ENCODE measurements at regions not wholly inside any gene's neighbourhood (a gene's known extent, or its start where the extent isn't known, plus 50 kb on each side); places are given as distances from the start of the nearest gene placed in this dataset.

- TF ChIP-seq ZBTB7A (tag by site-specific recombination; IDR thresholded peaks at IDR 0.05; ENCODE audit: low read depth), result no peak
- no peak for TF ChIP-seq CTCF (tag by site-specific recombination; IDR thresholded peaks at IDR 0.05)
- TF ChIP-seq ZFP37 (tag by site-specific recombination; IDR thresholded peaks at IDR 0.05), result no peak
Measured at GRCh38 chr4:147355032-147355656, 125.8 kb upstream of the EDNRA start.

Measured in HEK293 (cell line).